ENCODE measurements at regions not wholly inside any gene's neighbourhood (a gene's known extent, or its start where the extent isn't known, plus 50 kb on each side); places are given as distances from the start of the nearest gene placed in this dataset.

DNA sequence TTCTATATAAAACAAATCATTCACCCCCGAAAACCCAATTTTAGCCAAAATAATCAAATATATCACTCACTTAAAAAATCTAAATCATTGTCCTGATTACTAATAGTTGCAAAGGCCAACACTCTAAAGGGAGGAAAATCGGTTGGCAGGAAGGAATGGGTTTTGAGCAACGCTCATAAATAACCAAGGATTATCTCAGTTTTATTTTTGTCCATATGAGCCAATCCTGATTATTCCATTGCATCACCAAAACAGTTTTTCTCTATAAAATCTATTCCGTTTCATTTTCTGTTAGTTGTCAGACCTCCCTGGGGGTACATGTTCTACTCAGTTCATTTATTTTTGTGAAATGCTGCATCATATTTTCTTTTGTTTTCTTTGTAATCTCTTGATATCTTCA lies 174.1 kb downstream of the LRATD1 start:
- no peak for TF ChIP-seq RXRA (IDR thresholded peaks at IDR 0.05; ENCODE audit: borderline replicate concordance, low read depth)
- no peak for TF ChIP-seq FOSL2 (IDR thresholded peaks at IDR 0.05; ENCODE audit: borderline replicate concordance, low read depth)
- no peak for TF ChIP-seq RFX5 (IDR thresholded peaks at IDR 0.05; ENCODE audit: low read length)
- TF ChIP-seq NRF1 (IDR thresholded peaks at IDR 0.05; ENCODE audit: low read depth, low read length), result no peak
- no peak for TF ChIP-seq CHD2 (IDR thresholded peaks at IDR 0.05; ENCODE audit: low read length, partially characterized antibody)
- no peak for TF ChIP-seq SMC3 (IDR thresholded peaks at IDR 0.05; ENCODE audit: low read depth, low read length)
- no peak for TF ChIP-seq YY1 (IDR thresholded peaks at IDR 0.05; ENCODE audit: low read depth)
- TF ChIP-seq POLR2AphosphoS5 (IDR thresholded peaks at IDR 0.05; ENCODE audit: low read depth, low read length), result no peak
- no peak for TF ChIP-seq NFIC (IDR thresholded peaks at IDR 0.05; ENCODE audit: borderline replicate concordance)
- TF ChIP-seq FOXM1 (IDR thresholded peaks at IDR 0.05; ENCODE audit: low read depth), result no peak
- TF ChIP-seq EZH2phosphoT487 (IDR thresholded peaks at IDR 0.05; ENCODE audit: borderline replicate concordance, low read depth), result no peak
- TF ChIP-seq JUND (IDR thresholded peaks at IDR 0.05), result no peak
- no peak for TF ChIP-seq MXI1 (IDR thresholded peaks at IDR 0.05; ENCODE audit: low read depth, low read length)
- TF ChIP-seq RAD21 (IDR thresholded peaks at IDR 0.05; ENCODE audit: low read length), result no peak
- Histone ChIP-seq H3K4me3 (ENCODE audit: low read depth in 2 of 2, low read length in 1 of 2) (no peak overlapping the region), H3K9me2 (no peaks in the 10 kb centered on the region), H4K20me1 (ENCODE audit: insufficient read depth) (no peaks in the 10 kb centered on the region), H3K4me2 (no peak overlapping the region), H3K36me3 (replicated peaks in 1 of 2; ENCODE audit: control insufficient read depth in 1 of 2, insufficient read depth in 2 of 2, low read length in 1 of 2) (no peaks in the 10 kb centered on the region), H3K79me2 (ENCODE audit: insufficient read depth) (no peaks in the 10 kb centered on the region), H3K9me3 (no peaks in the 10 kb centered on the region), H2AFZ (ENCODE audit: low read depth) (no peak overlapping the region), H3K27me3 (ENCODE audit: insufficient read depth) (no peaks in the 10 kb centered on the region), H3K27ac (ENCODE audit: low read depth in 2 of 2, low read length in 1 of 2) (no peak overlapping the region), H3F3A (replicated peaks; ENCODE audit: insufficient read depth) (no peaks in the 10 kb centered on the region), H3K9ac (no peak overlapping the region), H3K4me1 (ENCODE audit: control insufficient read depth in 1 of 2, insufficient read depth in 2 of 2, low read depth in 1 of 2, low read length in 1 of 2) (no peaks in the 10 kb centered on the region)
- DNase-seq, result no peak
- ChIA-PET CTCF (interaction anchor here (1.1 to 1.5 kb wide), 2 partner anchors 43 to 97 kb away, joined by 3 to 4 read pairs; no protein-coding TSS in a partner anchor), POLR2A (no interaction called here)
- WGBS (ENCODE audit: low lambda C conversion rate), result 7% methylated on average over 4 of the region's 4 CpGs

DNA sequence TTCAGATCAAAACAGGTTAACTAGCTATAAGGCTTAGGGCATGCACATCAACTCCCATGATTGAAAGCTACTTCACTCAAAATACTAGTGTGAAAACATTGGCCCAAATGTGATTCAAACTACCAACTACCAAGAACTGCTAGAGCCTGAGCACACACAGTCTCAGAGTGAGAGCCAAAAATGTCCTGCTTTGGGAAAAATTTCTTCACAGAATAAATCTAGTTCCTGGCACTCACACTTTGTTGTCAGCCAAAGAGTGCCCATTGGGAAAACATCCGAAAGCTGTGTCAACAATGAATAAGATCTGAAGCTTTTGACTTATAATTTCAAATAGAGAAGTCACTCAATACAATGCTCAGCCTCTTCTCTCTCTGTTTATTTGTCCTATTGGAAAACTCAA lies 182.7 kb downstream of the LRATD1 start:
- H3K9me3 ChIP-seq, result no peaks in the 10 kb centered on the region
- DNase-seq, result no peak
- CTCF ChIA-PET, result interaction anchor here (1.3 to 1.6 kb wide), 2 partner anchors 12 to 41 kb away, joined by 3 to 4 read pairs; no protein-coding TSS in a partner anchor
- H3K9me2 ChIP-seq, result no peaks in the 10 kb centered on the region
- no peak overlapping the region for H3K9ac ChIP-seq
- TF ChIP-seq SMC3 (IDR thresholded peaks at IDR 0.05; ENCODE audit: low read depth, low read length) (no peak), CHD2 (IDR thresholded peaks at IDR 0.05; ENCODE audit: low read length, partially characterized antibody) (no peak), ELF1 (IDR thresholded peaks at IDR 0.05) (no peak), MEF2A (IDR thresholded peaks at IDR 0.05; ENCODE audit: borderline replicate concordance, low read depth) (no peak), EP300 (IDR thresholded peaks at IDR 0.05; ENCODE audit: borderline replicate concordance in 1 of 2, low read depth in 1 of 2, low read length in 1 of 2) (no peak), TEAD4 (IDR thresholded peaks at IDR 0.05; ENCODE audit: borderline replicate concordance, insufficient read depth) (no peak), TCF12 (IDR thresholded peaks at IDR 0.05) (no peak), MAX (IDR thresholded peaks at IDR 0.05; ENCODE audit: low read depth) (no peak), FOXM1 (IDR thresholded peaks at IDR 0.05; ENCODE audit: low read depth) (no peak), SIN3A (IDR thresholded peaks at IDR 0.05; ENCODE audit: borderline replicate concordance, low read depth, low read length) (no peak), RAD21 (IDR thresholded peaks at IDR 0.05; ENCODE audit: low read length) (no peak), TAF1 (IDR thresholded peaks at IDR 0.05; ENCODE audit: borderline replicate concordance, low read depth, low read length) (no peak), NFIC (IDR thresholded peaks at IDR 0.05; ENCODE audit: borderline replicate concordance) (no peak), NRF1 (IDR thresholded peaks at IDR 0.05; ENCODE audit: low read depth, low read length) (no peak), PBX3 (IDR thresholded peaks at IDR 0.05) (no peak), RFX5 (IDR thresholded peaks at IDR 0.05; ENCODE audit: low read length) (no peak)
- TF ChIP-seq, protein P1, sequence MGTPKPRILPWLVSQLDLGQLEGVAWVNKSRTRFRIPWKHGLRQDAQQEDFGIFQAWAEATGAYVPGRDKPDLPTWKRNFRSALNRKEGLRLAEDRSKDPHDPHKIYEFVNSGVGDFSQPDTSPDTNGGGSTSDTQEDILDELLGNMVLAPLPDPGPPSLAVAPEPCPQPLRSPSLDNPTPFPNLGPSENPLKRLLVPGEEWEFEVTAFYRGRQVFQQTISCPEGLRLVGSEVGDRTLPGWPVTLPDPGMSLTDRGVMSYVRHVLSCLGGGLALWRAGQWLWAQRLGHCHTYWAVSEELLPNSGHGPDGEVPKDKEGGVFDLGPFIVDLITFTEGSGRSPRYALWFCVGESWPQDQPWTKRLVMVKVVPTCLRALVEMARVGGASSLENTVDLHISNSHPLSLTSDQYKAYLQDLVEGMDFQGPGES (IDR thresholded peaks at IDR 0.05; ENCODE audit: low read depth, low read length), result no peak
- TF ChIP-seq, protein P2, sequence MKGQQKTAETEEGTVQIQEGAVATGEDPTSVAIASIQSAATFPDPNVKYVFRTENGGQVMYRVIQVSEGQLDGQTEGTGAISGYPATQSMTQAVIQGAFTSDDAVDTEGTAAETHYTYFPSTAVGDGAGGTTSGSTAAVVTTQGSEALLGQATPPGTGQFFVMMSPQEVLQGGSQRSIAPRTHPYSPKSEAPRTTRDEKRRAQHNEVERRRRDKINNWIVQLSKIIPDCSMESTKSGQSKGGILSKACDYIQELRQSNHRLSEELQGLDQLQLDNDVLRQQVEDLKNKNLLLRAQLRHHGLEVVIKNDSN (IDR thresholded peaks at IDR 0.05; ENCODE audit: borderline replicate concordance, low read depth), result no peak
- no peak overlapping the region for H3K4me3 ChIP-seq (ENCODE audit: low read depth in 2 of 2, low read length in 1 of 2)
- H3K27ac ChIP-seq (ENCODE audit: low read depth in 2 of 2, low read length in 1 of 2), result no peak overlapping the region
- H3K36me3 ChIP-seq (replicated peaks in 1 of 2; ENCODE audit: control insufficient read depth in 1 of 2, insufficient read depth in 2 of 2, low read length in 1 of 2), result no peaks in the 10 kb centered on the region
- POLR2A ChIA-PET, result no interaction called here
- 6% methylated on average over 1 of the region's 1 CpG for WGBS (ENCODE audit: low lambda C conversion rate)
- H3K27me3 ChIP-seq (ENCODE audit: insufficient read depth), result no peaks in the 10 kb centered on the region
- no peaks in the 10 kb centered on the region for H3F3A ChIP-seq (replicated peaks; ENCODE audit: insufficient read depth)
- H2AFZ ChIP-seq (ENCODE audit: low read depth), result no peak overlapping the region
- H3K4me1 ChIP-seq (ENCODE audit: control insufficient read depth in 1 of 2, insufficient read depth in 2 of 2, low read depth in 1 of 2, low read length in 1 of 2), result no peaks in the 10 kb centered on the region
- no peaks in the 10 kb centered on the region for H4K20me1 ChIP-seq (ENCODE audit: insufficient read depth)
- H3K4me2 ChIP-seq, result no peak overlapping the region
- no peaks in the 10 kb centered on the region for H3K79me2 ChIP-seq (ENCODE audit: insufficient read depth)

Data from SK-N-SH (cell line).